Osteocyte (in vitro differentiated cells): ENCODE measurements at regions not wholly inside any gene's neighbourhood (a gene's known extent, or its start where the extent isn't known, plus 50 kb on each side); places are given as distances from the start of the nearest gene placed in this dataset.

ENCODE experiments used
- DNase-seq: peaks from one replicate; pipeline ENCODE4 v3.0.0; 2021; ENCODE audit warnings: mixed read lengths; ENCODE audit not compliant: unreplicated experiment; ENCODE audit errors: extremely low spot score
- H3K27ac Mint-ChIP-seq: one replicate; pipeline ENCODE4 v1.8.0; 2021; ENCODE audit warnings: mild to moderate bottlenecking, mixed read lengths; ENCODE audit not compliant: unreplicated experiment
- H3K27me3 Mint-ChIP-seq: one replicate; pipeline ENCODE4 v1.8.0; 2021; ENCODE audit warnings: mixed read lengths; ENCODE audit not compliant: unreplicated experiment
- H3K36me3 Mint-ChIP-seq: one replicate; pipeline ENCODE4 v1.8.0; 2021; ENCODE audit warnings: mixed read lengths; ENCODE audit not compliant: unreplicated experiment
- H3K4me1 Mint-ChIP-seq: one replicate; pipeline ENCODE4 v1.8.0; 2021; ENCODE audit warnings: mixed read lengths; ENCODE audit not compliant: unreplicated experiment
- H3K4me3 Mint-ChIP-seq: one replicate; pipeline ENCODE4 v1.8.0; 2021; ENCODE audit warnings: mild to moderate bottlenecking, moderate library complexity, mixed read lengths; ENCODE audit not compliant: unreplicated experiment
- H3K9me3 Mint-ChIP-seq: one replicate; pipeline ENCODE4 v1.8.0; 2021; ENCODE audit warnings: mixed read lengths; ENCODE audit not compliant: unreplicated experiment
- CTCF ChIP-seq: fragments of 200-600 bp; sonication (generic); IDR thresholded peaks from 2 replicates; pipeline ENCODE4 v1.5.0; 2021; ENCODE audit warnings: antibody characterized with exemption, mild to moderate bottlenecking, moderate library complexity

GRCh38 chr2:239790313-239790712 lies 234.8 kb downstream of the NDUFA10 start:
- no peaks in the 10 kb centered on the region for H3K9me3 Mint-ChIP-seq
- H3K27me3 Mint-ChIP-seq, result no peaks in the 10 kb centered on the region
- TF ChIP-seq CTCF, result no peak
- no peaks in the 10 kb centered on the region for H3K36me3 Mint-ChIP-seq
- no peak overlapping the region for H3K27ac Mint-ChIP-seq
- H3K4me3 Mint-ChIP-seq, result no peak overlapping the region
- peak; percentile 77 for DNase-seq
- no peaks in the 10 kb centered on the region for H3K4me1 Mint-ChIP-seq

- Mint-ChIP-seq H3K27me3 (no peaks in the 10 kb centered on the region), H3K36me3 (no peaks in the 10 kb centered on the region), H3K27ac (no peak overlapping the region), H3K4me1 (no peaks in the 10 kb centered on the region), H3K9me3 (no peaks in the 10 kb centered on the region), H3K4me3 (no peak overlapping the region)
- DNase-seq, result peak; percentile 77
- no peak for TF ChIP-seq CTCF
Measured at GRCh38 chr2:239789711-239790110, 235.4 kb downstream of the NDUFA10 start.

GRCh38 chr2:239788576-239789098 lies 236.5 kb downstream of the NDUFA10 start:
- no peaks in the 10 kb centered on the region for H3K36me3 Mint-ChIP-seq
- peak; percentile 48 for DNase-seq
- H3K27ac Mint-ChIP-seq, result no peak overlapping the region
- H3K4me1 Mint-ChIP-seq, result no peaks in the 10 kb centered on the region
- no peaks in the 10 kb centered on the region for H3K9me3 Mint-ChIP-seq
- no peak overlapping the region for H3K4me3 Mint-ChIP-seq
- TF ChIP-seq CTCF, result no peak
- no peaks in the 10 kb centered on the region for H3K27me3 Mint-ChIP-seq

- Mint-ChIP-seq H3K4me1 (no peaks in the 10 kb centered on the region), H3K9me3 (no peaks in the 10 kb centered on the region), H3K27ac (no peak overlapping the region), H3K27me3 (no peaks in the 10 kb centered on the region), H3K36me3 (no peaks in the 10 kb centered on the region), H3K4me3 (no peak overlapping the region)
- DNase-seq, result peak; percentile 59
- no peak for TF ChIP-seq CTCF
Measured at GRCh38 chr2:239787538-239788050, 237.5 kb downstream of the NDUFA10 start.

GRCh38 chr2:239786791-239787190 lies 238.4 kb downstream of the NDUFA10 start:
- no peaks in the 10 kb centered on the region for H3K4me1 Mint-ChIP-seq
- no peaks in the 10 kb centered on the region for H3K36me3 Mint-ChIP-seq
- no peak overlapping the region for H3K4me3 Mint-ChIP-seq
- H3K27me3 Mint-ChIP-seq, result no peaks in the 10 kb centered on the region
- no peak for DNase-seq
- no peak for TF ChIP-seq CTCF
- H3K27ac Mint-ChIP-seq, result no peak overlapping the region
- no peaks in the 10 kb centered on the region for H3K9me3 Mint-ChIP-seq
